ENCODE measurements at regions not wholly inside any gene's neighbourhood (a gene's known extent, or its start where the extent isn't known, plus 50 kb on each side); places are given as distances from the start of the nearest gene placed in this dataset.

GRCh38 chr4:38422850-38423249, 241.1 kb upstream of the KLF3 start:
- no peak for DNase-seq (ENCODE audit: low spot score)

GRCh38 chr4:38424151-38424871, 239.7 kb upstream of the KLF3 start:
- DNase-seq (ENCODE audit: low spot score): no peak

GRCh38 chr4:38426532-38426931, 237.5 kb upstream of the KLF3 start:
- DNase-seq (ENCODE audit: low spot score): no peak

- no peak for DNase-seq (ENCODE audit: low spot score)
Observed at GRCh38 chr4:38430841-38431240, 233.2 kb upstream of the KLF3 start.

GRCh38 chr4:38442073-38442788, 221.8 kb upstream of the KLF3 start:
- DNase-seq (ENCODE audit: low spot score): no peak

GRCh38 chr4:38449506-38450174, 214.4 kb upstream of the KLF3 start:
- DNase-seq (ENCODE audit: low spot score): no peak

GRCh38 chr4:38452009-38452408, 212.0 kb upstream of the KLF3 start:
- DNase-seq (ENCODE audit: low spot score): no peak

GRCh38 chr4:38452542-38452941, 211.5 kb upstream of the KLF3 start:
- no peak for DNase-seq (ENCODE audit: low spot score)

GRCh38 chr4:38453253-38453881, 210.6 kb upstream of the KLF3 start:
- DNase-seq (ENCODE audit: low spot score): no peak

GRCh38 chr4:38454284-38454683, 209.7 kb upstream of the KLF3 start:
- no peak for DNase-seq (ENCODE audit: low spot score)

- DNase-seq (ENCODE audit: low spot score): no peak
Observed at GRCh38 chr4:38455092-38455862, 208.7 kb upstream of the KLF3 start.

GRCh38 chr4:38456096-38456495, 207.9 kb upstream of the KLF3 start:
- DNase-seq (ENCODE audit: low spot score): no peak

- no peak for DNase-seq (ENCODE audit: low spot score)
Observed at GRCh38 chr4:38461342-38461741, 202.7 kb upstream of the KLF3 start.

GRCh38 chr4:38462367-38463055, 201.5 kb upstream of the KLF3 start:
- no peak for DNase-seq (ENCODE audit: low spot score)

GRCh38 chr4:38463268-38463958, 200.6 kb upstream of the KLF3 start:
- DNase-seq (ENCODE audit: low spot score): no peak

GRCh38 chr4:38464328-38464727, 199.7 kb upstream of the KLF3 start:
- no peak for DNase-seq (ENCODE audit: low spot score)

- DNase-seq (ENCODE audit: low spot score): no peak
Observed at GRCh38 chr4:38466401-38466800, 197.6 kb upstream of the KLF3 start.

- no peak for DNase-seq (ENCODE audit: low spot score)
Observed at GRCh38 chr4:38467296-38467695, 196.7 kb upstream of the KLF3 start.

- no peak for DNase-seq (ENCODE audit: low spot score)
Observed at GRCh38 chr4:38468339-38468866, 195.6 kb upstream of the KLF3 start.

GRCh38 chr4:38469410-38469809, 194.6 kb upstream of the KLF3 start:
- DNase-seq (ENCODE audit: low spot score): no peak

Measured in globus pallidus (tissue), 1 donor.